ENCODE measurements at regions not wholly inside any gene's neighbourhood (a gene's known extent, or its start where the extent isn't known, plus 50 kb on each side); places are given as distances from the start of the nearest gene placed in this dataset.

GRCh38 chr4:18850867-18851266 lies 829.3 kb upstream of the LCORL start:
- 0 to 89% (median 64%) methylated on average over 1 to 2 of the region's 2 CpGs; no CpG with 5 or more reads in 2 of the 10 experiments for WGBS, 10 experiments
- no peak overlapping the region for H3K4me3 ChIP-seq
- in situ Hi-C loops (cut with MboI; ENCODE audit: low pct_unique_long_range_greater_than_20kb in 2 of 9, low sequenced_read_pairs in 9 of 9, unreplicated experiment in 9 of 9) = no loop called here
- no peaks in the 10 kb centered on the region for H3K4me1 ChIP-seq (replicated peaks in 1 of 2)
- ATAC-seq (replicated peaks in 6 of 8) = peak in 2 of 8 experiments; percentile 55 to 60
- no peak overlapping the region for H3K27ac ChIP-seq

GRCh38 chr4:18847249-18847890 lies 825.8 kb upstream of the LCORL start:
- ATAC-seq (replicated peaks in 6 of 8) = peak in 7 of 8 experiments; percentile 57 to 81 (median 72)
- H3K27ac ChIP-seq = no peak overlapping the region
- WGBS, 10 experiments = 23 to 91% (median 84%) methylated on average over 1 to 5 of the region's 5 CpGs
- H3K4me3 ChIP-seq = no peak overlapping the region
- no peaks in the 10 kb centered on the region for H3K4me1 ChIP-seq (replicated peaks in 1 of 2)
- in situ Hi-C loops (cut with MboI; ENCODE audit: low pct_unique_long_range_greater_than_20kb in 2 of 9, low sequenced_read_pairs in 9 of 9, unreplicated experiment in 9 of 9) = no loop called here

- Histone ChIP-seq H3K4me3 (no peak overlapping the region), H3K4me1 (replicated peaks in 1 of 2) (no peaks in the 10 kb centered on the region), H3K27ac (no peak overlapping the region)
- ATAC-seq (replicated peaks in 6 of 8) = no peak
- in situ Hi-C loops (cut with MboI; ENCODE audit: low pct_unique_long_range_greater_than_20kb in 2 of 9, low sequenced_read_pairs in 9 of 9, unreplicated experiment in 9 of 9) = no loop called here
- 50 to 100% (median 92%) methylated on average over 1 of the region's 1 CpG; no CpG with 5 or more reads in 4 of the 10 experiments for WGBS, 10 experiments
Observed at GRCh38 chr4:18846313-18846712, 824.8 kb upstream of the LCORL start.

- Histone ChIP-seq H3K4me1 (replicated peaks in 1 of 2) (no peaks in the 10 kb centered on the region), H3K4me3 (no peak overlapping the region)
- in situ Hi-C loops (cut with MboI; ENCODE audit: low pct_unique_long_range_greater_than_20kb in 2 of 9, low sequenced_read_pairs in 9 of 9, unreplicated experiment in 9 of 9) = no loop called here
Observed at GRCh38 chr4:18844726-18845125, 823.2 kb upstream of the LCORL start.

GRCh38 chr4:18842431-18842830 lies 820.9 kb upstream of the LCORL start:
- Histone ChIP-seq H3K4me1 (replicated peaks in 1 of 2) (no peaks in the 10 kb centered on the region), H3K4me3 (no peak overlapping the region), H3K27ac (no peak overlapping the region)
- in situ Hi-C loops (cut with MboI; ENCODE audit: low pct_unique_long_range_greater_than_20kb in 2 of 9, low sequenced_read_pairs in 9 of 9, unreplicated experiment in 9 of 9) = no loop called here
- WGBS, 10 experiments = 17 to 83% (median 67%) methylated on average over 1 to 3 of the region's 5 CpGs; no CpG with 5 or more reads in 7 of the 10 experiments
- no peak for ATAC-seq (replicated peaks in 6 of 8)

More at GRCh38 chr4:18844726-18845125, 823.2 kb upstream of the LCORL start:
- H3K27ac ChIP-seq = no peak overlapping the region
- peak in 2 of 8 experiments; percentile 69 to 82 for ATAC-seq (replicated peaks in 6 of 8)
- 0 to 100% (median 73%) methylated on average over 1 of the region's 1 CpG; no CpG with 5 or more reads in 1 of the 10 experiments for WGBS, 10 experiments

- H3K27ac ChIP-seq = no peak overlapping the region
- no peak for ATAC-seq (replicated peaks in 6 of 8)
- no peaks in the 10 kb centered on the region for H3K4me1 ChIP-seq (replicated peaks in 1 of 2)
- in situ Hi-C loops (cut with MboI; ENCODE audit: low pct_unique_long_range_greater_than_20kb in 2 of 9, low sequenced_read_pairs in 9 of 9, unreplicated experiment in 9 of 9) = no loop called here
- no peak overlapping the region for H3K4me3 ChIP-seq
- 4 to 82% (median 63%) methylated on average over 1 to 3 of the region's 3 CpGs for WGBS, 10 experiments
Observed at GRCh38 chr4:18840481-18840880, 818.9 kb upstream of the LCORL start.

- Histone ChIP-seq H3K4me1 (replicated peaks in 1 of 2) (no peaks in the 10 kb centered on the region), H3K4me3 (no peak overlapping the region), H3K27ac (no peak overlapping the region)
- in situ Hi-C loops (cut with MboI; ENCODE audit: low pct_unique_long_range_greater_than_20kb in 2 of 9, low sequenced_read_pairs in 9 of 9, unreplicated experiment in 9 of 9) = no loop called here
- ATAC-seq (replicated peaks in 6 of 8) = peak in 1 of 8 experiments; percentile 59
- WGBS, 10 experiments = 16 to 100% (median 91%) methylated on average over 1 to 4 of the region's 4 CpGs; no CpG with 5 or more reads in 2 of the 10 experiments
Observed at GRCh38 chr4:18816228-18816895, 794.8 kb upstream of the LCORL start.

- H3K27ac ChIP-seq = no peak overlapping the region
- peak in 1 of 8 experiments; percentile 17 for ATAC-seq (replicated peaks in 6 of 8)
- H3K4me3 ChIP-seq = no peak overlapping the region
- no peaks in the 10 kb centered on the region for H3K4me1 ChIP-seq (replicated peaks in 1 of 2)
- in situ Hi-C loops (cut with MboI; ENCODE audit: low pct_unique_long_range_greater_than_20kb in 2 of 9, low sequenced_read_pairs in 9 of 9, unreplicated experiment in 9 of 9) = no loop called here
- 57 to 100% (median 90%) methylated on average over 1 of the region's 3 CpGs; no CpG with 5 or more reads in 6 of the 10 experiments for WGBS, 10 experiments
Observed at GRCh38 chr4:18815779-18816173, 794.2 kb upstream of the LCORL start.

GRCh38 chr4:18815081-18815778 lies 793.7 kb upstream of the LCORL start:
- in situ Hi-C loops (cut with MboI; ENCODE audit: low pct_unique_long_range_greater_than_20kb in 2 of 9, low sequenced_read_pairs in 9 of 9, unreplicated experiment in 9 of 9) = no loop called here
- 20 to 100% (median 80%) methylated on average over 1 to 2 of the region's 3 CpGs for WGBS, 10 experiments
- ATAC-seq (replicated peaks in 6 of 8) = no peak
- Histone ChIP-seq H3K4me3 (no peak overlapping the region), H3K27ac (no peak overlapping the region), H3K4me1 (replicated peaks in 1 of 2) (no peaks in the 10 kb centered on the region)

GRCh38 chr4:18813771-18814170 lies 792.2 kb upstream of the LCORL start:
- no peaks in the 10 kb centered on the region for H3K4me1 ChIP-seq (replicated peaks in 1 of 2)
- H3K4me3 ChIP-seq = no peak overlapping the region
- no peak overlapping the region for H3K27ac ChIP-seq
- in situ Hi-C loops (cut with MboI; ENCODE audit: low pct_unique_long_range_greater_than_20kb in 2 of 9, low sequenced_read_pairs in 9 of 9, unreplicated experiment in 9 of 9) = no loop called here
- ATAC-seq (replicated peaks in 6 of 8) = no peak

GRCh38 chr4:18813055-18813454 lies 791.5 kb upstream of the LCORL start:
- H3K4me1 ChIP-seq (replicated peaks in 1 of 2) = no peaks in the 10 kb centered on the region
- H3K27ac ChIP-seq = no peak overlapping the region
- in situ Hi-C loops (cut with MboI; ENCODE audit: low pct_unique_long_range_greater_than_20kb in 2 of 9, low sequenced_read_pairs in 9 of 9, unreplicated experiment in 9 of 9) = no loop called here
- no peak for ATAC-seq (replicated peaks in 6 of 8)
- no peak overlapping the region for H3K4me3 ChIP-seq

- H3K27ac ChIP-seq = no peak overlapping the region
- in situ Hi-C loops (cut with MboI; ENCODE audit: low pct_unique_long_range_greater_than_20kb in 2 of 9, low sequenced_read_pairs in 9 of 9, unreplicated experiment in 9 of 9) = no loop called here
- ATAC-seq (replicated peaks in 6 of 8) = peak in 1 of 8 experiments; percentile 33
- H3K4me1 ChIP-seq (replicated peaks in 1 of 2) = no peaks in the 10 kb centered on the region
- no peak overlapping the region for H3K4me3 ChIP-seq
Observed at GRCh38 chr4:18803781-18804180, 782.2 kb upstream of the LCORL start.

- in situ Hi-C loops (cut with MboI; ENCODE audit: low pct_unique_long_range_greater_than_20kb in 2 of 9, low sequenced_read_pairs in 9 of 9, unreplicated experiment in 9 of 9) = no loop called here
- H3K27ac ChIP-seq = no peak overlapping the region
- H3K4me3 ChIP-seq = no peak overlapping the region
- no peak for ATAC-seq (replicated peaks in 6 of 8)
- WGBS, 10 experiments = 7 to 83% (median 75%) methylated on average over 1 to 2 of the region's 2 CpGs; no CpG with 5 or more reads in 5 of the 10 experiments
- no peaks in the 10 kb centered on the region for H3K4me1 ChIP-seq (replicated peaks in 1 of 2)
Observed at GRCh38 chr4:18798123-18798522, 776.6 kb upstream of the LCORL start.

Measured in motor neuron (in vitro differentiated cells).